ENCODE measurements at regions not wholly inside any gene's neighbourhood (a gene's known extent, or its start where the extent isn't known, plus 50 kb on each side); places are given as distances from the start of the nearest gene placed in this dataset.

DNA sequence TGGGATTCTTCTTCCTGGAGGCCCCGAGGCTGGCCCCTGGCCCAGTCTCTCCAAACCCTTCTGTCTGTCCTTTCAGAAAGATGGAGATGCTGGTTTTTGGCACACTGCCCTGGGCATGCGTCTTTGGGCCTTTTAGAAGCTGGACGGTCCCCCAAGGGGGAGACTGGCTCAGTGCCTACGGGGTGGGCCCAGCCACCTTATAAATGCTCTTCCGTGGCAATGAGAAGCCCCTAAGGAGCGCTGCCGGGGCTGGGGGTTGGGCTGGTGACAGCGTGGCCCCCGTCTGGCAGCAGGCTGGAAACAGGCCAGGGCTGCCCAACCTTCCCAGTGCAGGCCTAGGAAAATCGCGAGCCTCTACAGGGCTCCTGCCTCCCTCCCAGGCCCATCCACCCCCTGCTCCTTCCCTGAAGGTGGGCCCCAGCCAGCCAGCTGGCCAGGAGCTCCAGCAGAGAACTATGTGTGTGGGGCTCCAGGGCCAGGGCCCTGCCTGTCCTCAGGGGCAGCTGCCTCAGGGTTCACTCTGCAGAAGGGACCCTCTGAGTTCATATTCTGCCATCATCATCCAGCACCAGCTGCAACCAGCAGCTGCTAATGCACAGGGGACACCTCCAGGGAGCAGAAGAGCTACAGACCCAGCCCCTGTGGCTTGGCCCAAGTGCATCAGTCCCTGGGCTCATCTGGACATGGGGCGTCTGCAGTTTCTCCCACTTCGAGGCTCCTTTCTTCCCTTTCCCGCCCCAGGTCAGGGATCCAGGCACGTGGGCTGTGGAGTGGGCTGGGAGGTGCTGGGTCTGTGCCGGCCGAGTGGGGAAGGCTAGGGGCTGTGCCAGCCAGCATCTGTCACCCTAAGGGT, 107.6 kb upstream of the OTOS start:
- no peaks in the 10 kb centered on the region for H3K27me3 ChIP-seq (replicated peaks in 1 of 2; ENCODE audit: control insufficient read depth in 2 of 2, insufficient read depth in 2 of 2, low read length in 1 of 2)
- BruUV-seq (replicated peaks) = no TSS peak
- H3K27ac ChIP-seq (ENCODE audit: control insufficient read depth, insufficient read depth) = no peak overlapping the region
- ChIA-PET RAD21 (ENCODE audit: unreplicated experiment) (no interaction called here), CTCF (no interaction called here), POLR2A (no interaction called here), SMC1A (ENCODE audit: uncharacterized antibody, unreplicated experiment) (no interaction called here)
- no peak overlapping the region for H3K4me3 ChIP-seq
- DNase-seq (ENCODE audit: low read depth, low spot score) = no peak
- H3K9me3 ChIP-seq (replicated peaks; ENCODE audit: control insufficient read depth, insufficient read depth, low read length) = no peaks in the 10 kb centered on the region
- no peaks in the 10 kb centered on the region for H3K79me2 ChIP-seq (ENCODE audit: control insufficient read depth, insufficient read depth, low read length)
- no peak for ATAC-seq
- intact Hi-C loops (cut with micrococcal nuclease; ENCODE audit: unreplicated experiment) (no loop called here), in situ Hi-C loops (cut with MboI) (no loop called here)
- no peak for FAIRE-seq
- no peak overlapping the region for H3K9ac ChIP-seq (ENCODE audit: control insufficient read depth, insufficient read depth, low read length)
- 25% methylated on average over 16 of the region's 17 CpGs for WGBS (ENCODE audit: insufficient coverage, insufficient replicate concordance, low lambda C conversion rate, missing lambda C conversion rate)
- no peak overlapping the region for H3K4me2 ChIP-seq (ENCODE audit: control insufficient read depth, insufficient read depth)
- no peak overlapping the region for H2AFZ ChIP-seq (ENCODE audit: control insufficient read depth, low read depth, low read length)
- no peaks in the 10 kb centered on the region for H3K36me3 ChIP-seq (ENCODE audit: control insufficient read depth in 2 of 2, insufficient read depth in 2 of 2, low read length in 1 of 2)
- H3K4me1 ChIP-seq (ENCODE audit: control insufficient read depth, insufficient read depth, low read length) = no peaks in the 10 kb centered on the region
- no peaks in the 10 kb centered on the region for H4K20me1 ChIP-seq (ENCODE audit: control insufficient read depth, insufficient read depth)
- TF ChIP-seq POLR2AphosphoS5 (IDR thresholded peaks at IDR 0.05; ENCODE audit: low read length) = no peak
- TF ChIP-seq IRF4 (IDR thresholded peaks at IDR 0.05; ENCODE audit: low read depth, low read length) = no peak
- no peak for TF ChIP-seq LARP7 (IDR thresholded peaks at IDR 0.05)
- no peak for TF ChIP-seq ZSCAN29 (IDR thresholded peaks at IDR 0.05)
- no peak for TF ChIP-seq YY1 (IDR thresholded peaks at IDR 0.05; ENCODE audit: low read depth, low read length)
- no peak for TF ChIP-seq EZH2 (IDR thresholded peaks at IDR 0.05; ENCODE audit: borderline replicate concordance, control insufficient read depth, low read depth, low read length)
- no peak for TF ChIP-seq MTA2 (IDR thresholded peaks at IDR 0.05; ENCODE audit: low read depth)
- no peak for TF ChIP-seq NFXL1 (IDR thresholded peaks at IDR 0.05; ENCODE audit: borderline replicate concordance)
- no peak for TF ChIP-seq SMAD1 (IDR thresholded peaks at IDR 0.05; ENCODE audit: low read depth, partially characterized antibody)
- TF ChIP-seq SMARCA5 (IDR thresholded peaks at IDR 0.05) = no peak
- no peak for TF ChIP-seq TAF1 (IDR thresholded peaks at IDR 0.05; ENCODE audit: borderline replicate concordance, low read depth, low read length)
- TF ChIP-seq, protein P1, sequence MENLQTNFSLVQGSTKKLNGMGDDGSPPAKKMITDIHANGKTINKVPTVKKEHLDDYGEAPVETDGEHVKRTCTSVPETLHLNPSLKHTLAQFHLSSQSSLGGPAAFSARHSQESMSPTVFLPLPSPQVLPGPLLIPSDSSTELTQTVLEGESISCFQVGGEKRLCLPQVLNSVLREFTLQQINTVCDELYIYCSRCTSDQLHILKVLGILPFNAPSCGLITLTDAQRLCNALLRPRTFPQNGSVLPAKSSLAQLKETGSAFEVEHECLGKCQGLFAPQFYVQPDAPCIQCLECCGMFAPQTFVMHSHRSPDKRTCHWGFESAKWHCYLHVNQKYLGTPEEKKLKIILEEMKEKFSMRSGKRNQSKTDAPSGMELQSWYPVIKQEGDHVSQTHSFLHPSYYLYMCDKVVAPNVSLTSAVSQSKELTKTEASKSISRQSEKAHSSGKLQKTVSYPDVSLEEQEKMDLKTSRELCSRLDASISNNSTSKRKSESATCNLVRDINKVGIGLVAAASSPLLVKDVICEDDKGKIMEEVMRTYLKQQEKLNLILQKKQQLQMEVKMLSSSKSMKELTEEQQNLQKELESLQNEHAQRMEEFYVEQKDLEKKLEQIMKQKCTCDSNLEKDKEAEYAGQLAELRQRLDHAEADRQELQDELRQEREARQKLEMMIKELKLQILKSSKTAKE (IDR thresholded peaks at IDR 0.05; ENCODE audit: low read depth, poor library complexity, severe bottlenecking) = no peak
- TF ChIP-seq RAD21 (IDR thresholded peaks at IDR 0.05; ENCODE audit: insufficient read depth, low read depth, low read length) = no peak
- TF ChIP-seq, protein P2, sequence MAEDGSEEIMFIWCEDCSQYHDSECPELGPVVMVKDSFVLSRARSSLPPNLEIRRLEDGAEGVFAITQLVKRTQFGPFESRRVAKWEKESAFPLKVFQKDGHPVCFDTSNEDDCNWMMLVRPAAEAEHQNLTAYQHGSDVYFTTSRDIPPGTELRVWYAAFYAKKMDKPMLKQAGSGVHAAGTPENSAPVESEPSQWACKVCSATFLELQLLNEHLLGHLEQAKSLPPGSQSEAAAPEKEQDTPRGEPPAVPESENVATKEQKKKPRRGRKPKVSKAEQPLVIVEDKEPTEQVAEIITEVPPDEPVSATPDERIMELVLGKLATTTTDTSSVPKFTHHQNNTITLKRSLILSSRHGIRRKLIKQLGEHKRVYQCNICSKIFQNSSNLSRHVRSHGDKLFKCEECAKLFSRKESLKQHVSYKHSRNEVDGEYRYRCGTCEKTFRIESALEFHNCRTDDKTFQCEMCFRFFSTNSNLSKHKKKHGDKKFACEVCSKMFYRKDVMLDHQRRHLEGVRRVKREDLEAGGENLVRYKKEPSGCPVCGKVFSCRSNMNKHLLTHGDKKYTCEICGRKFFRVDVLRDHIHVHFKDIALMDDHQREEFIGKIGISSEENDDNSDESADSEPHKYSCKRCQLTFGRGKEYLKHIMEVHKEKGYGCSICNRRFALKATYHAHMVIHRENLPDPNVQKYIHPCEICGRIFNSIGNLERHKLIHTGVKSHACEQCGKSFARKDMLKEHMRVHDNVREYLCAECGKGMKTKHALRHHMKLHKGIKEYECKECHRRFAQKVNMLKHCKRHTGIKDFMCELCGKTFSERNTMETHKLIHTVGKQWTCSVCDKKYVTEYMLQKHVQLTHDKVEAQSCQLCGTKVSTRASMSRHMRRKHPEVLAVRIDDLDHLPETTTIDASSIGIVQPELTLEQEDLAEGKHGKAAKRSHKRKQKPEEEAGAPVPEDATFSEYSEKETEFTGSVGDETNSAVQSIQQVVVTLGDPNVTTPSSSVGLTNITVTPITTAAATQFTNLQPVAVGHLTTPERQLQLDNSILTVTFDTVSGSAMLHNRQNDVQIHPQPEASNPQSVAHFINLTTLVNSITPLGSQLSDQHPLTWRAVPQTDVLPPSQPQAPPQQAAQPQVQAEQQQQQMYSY (CRISPR knock-in tag; IDR thresholded peaks at IDR 0.05) = no peak
- no peak for TF ChIP-seq NR2F1 (conservative IDR thresholded peaks at IDR 0.05)
- TF ChIP-seq ZNF384 (IDR thresholded peaks at IDR 0.05; ENCODE audit: borderline replicate concordance, low read depth, low read length) = no peak

All from GM12878 (cell line).